SK-N-SH treated with all-trans-retinoic acid at 6 μM for 48 hours (cell line): ENCODE measurements at regions not wholly inside any gene's neighbourhood (a gene's known extent, or its start where the extent isn't known, plus 50 kb on each side); places are given as distances from the start of the nearest gene placed in this dataset.

Experiments used
- RARB ChIP-seq: fragments of 250-450 bp; sonication (Bioruptor Pico); IDR thresholded peaks from 2 replicates; pipeline ENCODE4 v1.8.0; 2021; ENCODE audit warnings: mild to moderate bottlenecking, moderate library complexity
- SNAI2 ChIP-seq: fragments of 250-450 bp; sonication (Bioruptor Pico); IDR thresholded peaks from 2 replicates; pipeline ENCODE4 v1.5.0; 2020; ENCODE audit warnings: mild to moderate bottlenecking, moderate library complexity

DNA sequence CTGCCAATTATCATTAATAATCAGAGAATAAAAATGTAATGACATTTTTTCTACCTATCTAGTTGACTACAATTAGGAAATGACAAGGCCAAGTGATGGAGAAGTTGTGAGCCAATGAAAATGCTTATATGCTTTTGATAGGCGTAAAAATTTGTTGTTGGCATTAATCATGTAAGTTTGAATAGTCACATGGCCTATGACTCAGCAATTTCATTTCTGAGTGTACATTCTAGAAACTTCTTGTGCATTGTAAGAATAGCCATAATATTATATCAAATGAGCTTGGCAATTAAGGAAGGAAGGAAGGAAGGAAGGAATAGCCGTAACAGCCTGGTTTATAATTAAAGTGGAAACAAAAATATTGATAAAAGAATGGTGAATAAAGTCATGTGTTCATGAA, 179.9 kb downstream of the PTH2R start:
- no peak for TF ChIP-seq RARB
- no peak for TF ChIP-seq SNAI2 (CRISPR knock-in tag)
